ENCODE measurements at regions not wholly inside any gene's neighbourhood (a gene's known extent, or its start where the extent isn't known, plus 50 kb on each side); places are given as distances from the start of the nearest gene placed in this dataset.

DNA sequence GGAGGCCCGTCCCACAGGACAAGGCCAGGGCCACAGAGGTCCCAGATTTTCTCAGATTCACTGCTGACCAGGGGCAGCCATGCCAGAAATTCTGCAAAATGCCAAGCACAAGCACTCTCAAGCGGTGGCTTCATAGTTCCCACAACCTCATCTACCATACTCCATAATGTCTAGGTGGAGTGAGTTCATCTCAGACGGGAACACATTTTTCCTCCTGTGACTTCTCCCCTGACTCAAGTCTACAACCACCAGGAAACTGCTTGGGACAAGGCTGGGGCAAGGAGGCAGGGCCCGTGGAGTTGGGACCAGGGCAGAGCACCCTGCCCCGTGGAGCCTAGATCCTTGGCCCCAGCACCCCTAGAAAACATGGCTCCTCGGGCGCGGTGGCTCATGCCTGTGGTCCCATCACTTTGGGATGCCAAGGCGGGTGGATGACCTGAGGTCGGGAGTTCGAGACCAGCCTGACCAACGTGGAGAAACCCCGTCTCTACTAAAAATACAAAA, 150.7 kb upstream of the HAAO start (continued):
- TF ChIP-seq TCF7L2 (IDR thresholded peaks at IDR 0.05; ENCODE audit: borderline replicate concordance, extremely low read depth, insufficient read depth, insufficient read length), result no peak
- TF ChIP-seq EZH2phosphoT487 (IDR thresholded peaks at IDR 0.05; ENCODE audit: borderline replicate concordance), result no peak
- no peak for TF ChIP-seq SP1 (IDR thresholded peaks at IDR 0.05; ENCODE audit: low read depth)
- TF ChIP-seq JUND (IDR thresholded peaks at IDR 0.05), result no peak

- no peaks in the 10 kb centered on the region for H4K20me1 ChIP-seq (ENCODE audit: insufficient read depth)
- no peaks in the 10 kb centered on the region for H3K36me3 ChIP-seq (ENCODE audit: control insufficient read depth in 1 of 2, insufficient read depth in 2 of 2, low read length in 2 of 2)
- H3K4me2 ChIP-seq (ENCODE audit: low read length), result no peak overlapping the region
- TF ChIP-seq SP1 (IDR thresholded peaks at IDR 0.05; ENCODE audit: low read depth), result no peak
- no peaks in the 10 kb centered on the region for H3K4me1 ChIP-seq (ENCODE audit: control insufficient read depth in 1 of 2, insufficient read depth in 2 of 2, low read length in 2 of 2)
- ChIA-PET CTCF (no interaction called here), POLR2A (no interaction called here), RAD21 (ENCODE audit: low non-redundant PET in 1 of 2, low total read pairs in 2 of 2, uncharacterized antibody in 2 of 2, unreplicated experiment in 2 of 2) (no interaction called here)
- H3K27ac ChIP-seq (ENCODE audit: low read depth, low read length), result no peak overlapping the region
- no peak for DNase-seq (ENCODE audit: low read depth, low spot score)
- intact Hi-C loops (cut with micrococcal nuclease), result no loop called here
- H2AFZ ChIP-seq (ENCODE audit: low read depth, low read length, poor library complexity, severe bottlenecking), result no peak overlapping the region
- no peaks in the 10 kb centered on the region for H3K27me3 ChIP-seq (ENCODE audit: insufficient read depth, low read length)
- ATAC-seq, result no peak
- no peaks in the 10 kb centered on the region for H3K9me3 ChIP-seq (ENCODE audit: control insufficient read depth in 1 of 2, insufficient read depth in 1 of 2, low read depth in 1 of 2, low read length in 2 of 2)
- no TSS peak for BruUV-seq (replicated peaks)
- no peak overlapping the region for H3K9ac ChIP-seq (ENCODE audit: low read length)
- H3K4me3 ChIP-seq (replicated peaks in 1 of 2; ENCODE audit: low read depth in 1 of 2, low read length in 2 of 2), result no peak overlapping the region
- no peaks in the 10 kb centered on the region for H3K79me2 ChIP-seq (ENCODE audit: insufficient read depth, low read length)
- H3K9me2 ChIP-seq (ENCODE audit: insufficient read depth), result no peaks in the 10 kb centered on the region
These were observed 150.0 kb upstream of the HAAO start for GRCh38 chr2:42942214-42942989.

GRCh38 chr2:42941633-42942176, 149.3 kb upstream of the HAAO start:
- Histone ChIP-seq H3K9me2 (ENCODE audit: insufficient read depth) (no peaks in the 10 kb centered on the region), H3K9me3 (ENCODE audit: control insufficient read depth in 1 of 2, insufficient read depth in 1 of 2, low read depth in 1 of 2, low read length in 2 of 2) (no peaks in the 10 kb centered on the region), H3K9ac (ENCODE audit: low read length) (no peak overlapping the region), H4K20me1 (ENCODE audit: insufficient read depth) (no peaks in the 10 kb centered on the region), H3K4me1 (ENCODE audit: control insufficient read depth in 1 of 2, insufficient read depth in 2 of 2, low read length in 2 of 2) (no peaks in the 10 kb centered on the region), H3K27me3 (ENCODE audit: insufficient read depth, low read length) (no peaks in the 10 kb centered on the region), H3K79me2 (ENCODE audit: insufficient read depth, low read length) (no peaks in the 10 kb centered on the region), H3K36me3 (ENCODE audit: control insufficient read depth in 1 of 2, insufficient read depth in 2 of 2, low read length in 2 of 2) (no peaks in the 10 kb centered on the region), H2AFZ (ENCODE audit: low read depth, low read length, poor library complexity, severe bottlenecking) (no peak overlapping the region), H3K4me2 (ENCODE audit: low read length) (no peak overlapping the region), H3K4me3 (replicated peaks in 1 of 2; ENCODE audit: low read depth in 1 of 2, low read length in 2 of 2) (no peak overlapping the region), H3K27ac (ENCODE audit: low read depth, low read length) (no peak overlapping the region)
- intact Hi-C loops (cut with micrococcal nuclease), result no loop called here
- RAD21 ChIA-PET (ENCODE audit: low non-redundant PET in 1 of 2, low total read pairs in 2 of 2, uncharacterized antibody in 2 of 2, unreplicated experiment in 2 of 2), result no interaction called here
- BruUV-seq (replicated peaks), result no TSS peak
- POLR2A ChIA-PET, result no interaction called here
- CTCF ChIA-PET, result no interaction called here
- ATAC-seq (no peak), DNase-seq (ENCODE audit: low read depth, low spot score) (no peak)
- TF ChIP-seq CTCF (IDR thresholded peaks at IDR 0.05 in 2 of 3, conservative IDR thresholded peaks at IDR 0.05 in 1 of 3; ENCODE audit: borderline replicate concordance in 1 of 3, insufficient read depth in 1 of 3, low read depth in 2 of 3, low read length in 2 of 3) (no peak), ELF1 (IDR thresholded peaks at IDR 0.05; ENCODE audit: borderline replicate concordance, low read depth) (no peak), RAD21 (IDR thresholded peaks at IDR 0.05; ENCODE audit: low read depth) (no peak), YY1 (IDR thresholded peaks at IDR 0.05; ENCODE audit: extremely low read depth, insufficient replicate concordance, low read depth, low read length) (no peak), ZNF274 (IDR thresholded peaks at IDR 0.05; ENCODE audit: low read depth, low read length) (no peak), JUND (IDR thresholded peaks at IDR 0.05) (no peak), SIN3A (IDR thresholded peaks at IDR 0.05; ENCODE audit: low read depth) (no peak), CBX3 (IDR thresholded peaks at IDR 0.05; ENCODE audit: low read depth) (no peak)
- TF ChIP-seq, protein P1, sequence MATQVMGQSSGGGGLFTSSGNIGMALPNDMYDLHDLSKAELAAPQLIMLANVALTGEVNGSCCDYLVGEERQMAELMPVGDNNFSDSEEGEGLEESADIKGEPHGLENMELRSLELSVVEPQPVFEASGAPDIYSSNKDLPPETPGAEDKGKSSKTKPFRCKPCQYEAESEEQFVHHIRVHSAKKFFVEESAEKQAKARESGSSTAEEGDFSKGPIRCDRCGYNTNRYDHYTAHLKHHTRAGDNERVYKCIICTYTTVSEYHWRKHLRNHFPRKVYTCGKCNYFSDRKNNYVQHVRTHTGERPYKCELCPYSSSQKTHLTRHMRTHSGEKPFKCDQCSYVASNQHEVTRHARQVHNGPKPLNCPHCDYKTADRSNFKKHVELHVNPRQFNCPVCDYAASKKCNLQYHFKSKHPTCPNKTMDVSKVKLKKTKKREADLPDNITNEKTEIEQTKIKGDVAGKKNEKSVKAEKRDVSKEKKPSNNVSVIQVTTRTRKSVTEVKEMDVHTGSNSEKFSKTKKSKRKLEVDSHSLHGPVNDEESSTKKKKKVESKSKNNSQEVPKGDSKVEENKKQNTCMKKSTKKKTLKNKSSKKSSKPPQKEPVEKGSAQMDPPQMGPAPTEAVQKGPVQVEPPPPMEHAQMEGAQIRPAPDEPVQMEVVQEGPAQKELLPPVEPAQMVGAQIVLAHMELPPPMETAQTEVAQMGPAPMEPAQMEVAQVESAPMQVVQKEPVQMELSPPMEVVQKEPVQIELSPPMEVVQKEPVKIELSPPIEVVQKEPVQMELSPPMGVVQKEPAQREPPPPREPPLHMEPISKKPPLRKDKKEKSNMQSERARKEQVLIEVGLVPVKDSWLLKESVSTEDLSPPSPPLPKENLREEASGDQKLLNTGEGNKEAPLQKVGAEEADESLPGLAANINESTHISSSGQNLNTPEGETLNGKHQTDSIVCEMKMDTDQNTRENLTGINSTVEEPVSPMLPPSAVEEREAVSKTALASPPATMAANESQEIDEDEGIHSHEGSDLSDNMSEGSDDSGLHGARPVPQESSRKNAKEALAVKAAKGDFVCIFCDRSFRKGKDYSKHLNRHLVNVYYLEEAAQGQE (IDR thresholded peaks at IDR 0.05; ENCODE audit: low read depth), result no peak
